ENCODE measurements at regions not wholly inside any gene's neighbourhood (a gene's known extent, or its start where the extent isn't known, plus 50 kb on each side); places are given as distances from the start of the nearest gene placed in this dataset.

- TF ChIP-seq CTCF (IDR thresholded peaks at IDR 0.05) = no peak
- no peak for TF ChIP-seq POLR2A (IDR thresholded peaks at IDR 0.05)
Measured at GRCh38 chr7:18241543-18242231, 214.0 kb upstream of the PRPS1L1 start.

All from right lobe of liver (tissue), 4 donors.